Activated CD4-positive, CD25-positive, alpha-beta regulatory T cell treated with anti-CD3 and anti-CD28 coated beads, Interleukin-2, amount 50 U/mL, for 72 hours (primary cell): ENCODE measurements at regions not wholly inside any gene's neighbourhood (a gene's known extent, or its start where the extent isn't known, plus 50 kb on each side); places are given as distances from the start of the nearest gene placed in this dataset.

Experiments
- DNase-seq: peaks from one replicate; pipeline ENCODE4 v3.0.0; 2021

- DNase-seq = no peak
These were observed 505.5 kb downstream of the LMO4 start for GRCh38 chr1:87834151-87834550.

GRCh38 chr1:87834941-87835340, 506.3 kb downstream of the LMO4 start:
- DNase-seq = no peak

- DNase-seq = no peak
These were observed 512.1 kb downstream of the LMO4 start for GRCh38 chr1:87840767-87841166.

- DNase-seq = no peak
These were observed 512.7 kb downstream of the LMO4 start for GRCh38 chr1:87841332-87841731.

- no peak for DNase-seq
These were observed 513.5 kb downstream of the LMO4 start for GRCh38 chr1:87842156-87842555.

GRCh38 chr1:87844251-87844650, 515.6 kb downstream of the LMO4 start:
- no peak for DNase-seq

GRCh38 chr1:87851490-87851889, 522.8 kb downstream of the LMO4 start:
- no peak for DNase-seq

- DNase-seq = no peak
These were observed 523.9 kb downstream of the LMO4 start for GRCh38 chr1:87852410-87853161.

GRCh38 chr1:87853576-87854351, 525.1 kb downstream of the LMO4 start:
- DNase-seq = no peak

- no peak for DNase-seq
These were observed 534.6 kb downstream of the LMO4 start for GRCh38 chr1:87863317-87863716.

GRCh38 chr1:87864676-87865075, 536.0 kb downstream of the LMO4 start:
- DNase-seq = no peak

- DNase-seq = no peak
These were observed 537.7 kb downstream of the LMO4 start for GRCh38 chr1:87866416-87866815.

- DNase-seq = no peak
These were observed 538.9 kb downstream of the LMO4 start for GRCh38 chr1:87867626-87868025.

GRCh38 chr1:87869567-87869966, 540.9 kb downstream of the LMO4 start:
- DNase-seq = no peak

- no peak for DNase-seq
These were observed 543.5 kb downstream of the LMO4 start for GRCh38 chr1:87872189-87872588.

- no peak for DNase-seq
These were observed 544.0 kb downstream of the LMO4 start for GRCh38 chr1:87872692-87873091.

GRCh38 chr1:87878873-87879272, 550.2 kb downstream of the LMO4 start:
- no peak for DNase-seq

- DNase-seq = no peak
These were observed 551.5 kb downstream of the LMO4 start for GRCh38 chr1:87880098-87880760.

GRCh38 chr1:87880764-87881163, 552.1 kb downstream of the LMO4 start:
- DNase-seq = no peak

- DNase-seq = no peak
These were observed 555.2 kb downstream of the LMO4 start for GRCh38 chr1:87883906-87884305.

- no peak for DNase-seq
These were observed 555.9 kb downstream of the LMO4 start for GRCh38 chr1:87884581-87884980.

GRCh38 chr1:87885278-87886025, 556.8 kb downstream of the LMO4 start:
- DNase-seq = no peak

- no peak for DNase-seq
These were observed 558.4 kb downstream of the LMO4 start for GRCh38 chr1:87887100-87887499.
